SK-MEL-5 (cell line): ENCODE measurements at regions not wholly inside any gene's neighbourhood (a gene's known extent, or its start where the extent isn't known, plus 50 kb on each side); places are given as distances from the start of the nearest gene placed in this dataset.

Source experiments
- DNase-seq: peaks from one replicate; pipeline ENCODE4 v3.0.0-alpha.2; 2016; ENCODE audit warnings: low read depth, low spot score
- in situ Hi-C: cut with HindIII; loops from 2 replicates; pipeline ENCODE4 v1.10.0; 2016; ENCODE audit warnings: low sequenced_read_pairs, high pct_unique_total_duplicates, low pct_unique_long_range_greater_than_20kb

- in situ Hi-C loops, result no loop called here
- DNase-seq, result no peak
These were observed 132.0 kb upstream of the FSTL4 start for GRCh38 chr5:133744051-133744959.

- DNase-seq, result peak; percentile 43
- in situ Hi-C loops, result no loop called here
These were observed 130.2 kb upstream of the FSTL4 start for GRCh38 chr5:133742431-133742988.

GRCh38 chr5:133741818-133742355 lies 129.5 kb upstream of the FSTL4 start:
- DNase-seq, result no peak
- in situ Hi-C loops, result no loop called here

- no peak for DNase-seq
- in situ Hi-C loops, result no loop called here
These were observed 129.1 kb upstream of the FSTL4 start for GRCh38 chr5:133741396-133741795.

GRCh38 chr5:133739181-133739780 lies 126.9 kb upstream of the FSTL4 start:
- in situ Hi-C loops, result no loop called here
- DNase-seq, result no peak

GRCh38 chr5:133738271-133738670 lies 125.9 kb upstream of the FSTL4 start:
- in situ Hi-C loops, result no loop called here
- no peak for DNase-seq

- in situ Hi-C loops, result no loop called here
- DNase-seq, result no peak
These were observed 124.2 kb upstream of the FSTL4 start for GRCh38 chr5:133736512-133736911.

GRCh38 chr5:133735346-133735745 lies 123.0 kb upstream of the FSTL4 start:
- in situ Hi-C loops, result no loop called here
- no peak for DNase-seq

GRCh38 chr5:133734916-133735315 lies 122.6 kb upstream of the FSTL4 start:
- DNase-seq, result no peak
- in situ Hi-C loops, result no loop called here

GRCh38 chr5:133732536-133732935 lies 120.2 kb upstream of the FSTL4 start:
- DNase-seq, result no peak
- in situ Hi-C loops, result no loop called here

- in situ Hi-C loops, result no loop called here
- no peak for DNase-seq
These were observed 119.6 kb upstream of the FSTL4 start for GRCh38 chr5:133731951-133732350.

- in situ Hi-C loops, result no loop called here
- DNase-seq, result no peak
These were observed 118.5 kb upstream of the FSTL4 start for GRCh38 chr5:133730866-133731265.

GRCh38 chr5:133730346-133730745 lies 118.0 kb upstream of the FSTL4 start:
- DNase-seq, result no peak

GRCh38 chr5:133729800-133730199 lies 117.5 kb upstream of the FSTL4 start:
- in situ Hi-C loops, result no loop called here
- no peak for DNase-seq

More at GRCh38 chr5:133730346-133730745, 118.0 kb upstream of the FSTL4 start:
- in situ Hi-C loops, result no loop called here

- in situ Hi-C loops, result no loop called here
- DNase-seq, result no peak
These were observed 116.1 kb upstream of the FSTL4 start for GRCh38 chr5:133728475-133728874.

GRCh38 chr5:133727636-133728035 lies 115.3 kb upstream of the FSTL4 start:
- no peak for DNase-seq
- in situ Hi-C loops, result no loop called here

GRCh38 chr5:133723651-133724366 lies 111.5 kb upstream of the FSTL4 start:
- in situ Hi-C loops, result no loop called here
- DNase-seq, result no peak

- in situ Hi-C loops, result no loop called here
- no peak for DNase-seq
These were observed 110.8 kb upstream of the FSTL4 start for GRCh38 chr5:133723126-133723525.
